Nephron (organoid): ENCODE measurements at regions not wholly inside any gene's neighbourhood (a gene's known extent, or its start where the extent isn't known, plus 50 kb on each side); places are given as distances from the start of the nearest gene placed in this dataset.

Experiments used
- H3K27ac Mint-ChIP-seq, 3 experiments: 2 replicates each; pipeline ENCODE4 v1.8.0; 2020; ENCODE audit warnings: mixed read lengths in 3 of 3, mild to moderate bottlenecking in 2 of 3, moderate library complexity in 1 of 3
- H3K27me3 Mint-ChIP-seq: 2 replicates; pipeline ENCODE4 v1.8.0; 2021; ENCODE audit warnings: low read depth, mild to moderate bottlenecking, moderate library complexity, mixed read lengths
- H3K36me3 Mint-ChIP-seq: 2 replicates; pipeline ENCODE4 v1.8.0; 2020; ENCODE audit warnings: low read depth, mixed read lengths
- H3K4me1 Mint-ChIP-seq: 2 replicates; pipeline ENCODE4 v1.8.0; 2020; ENCODE audit warnings: mixed read lengths
- H3K4me3 Mint-ChIP-seq, 3 experiments: 2 replicates each; pipeline ENCODE4 v1.8.0; 2020; ENCODE audit warnings: mild to moderate bottlenecking in 3 of 3, mixed read lengths in 3 of 3, moderate library complexity in 2 of 3
- H3K9me3 Mint-ChIP-seq: 2 replicates; pipeline ENCODE4 v1.8.0; 2020; ENCODE audit warnings: mixed read lengths
- TF ChIP-seq, protein P1 (sequence below), 3 experiments: fragments of 200-600 bp; sonication (generic); IDR thresholded peaks; one replicate each; pipeline ENCODE4 v1.5.0; 2021; ENCODE audit warnings: antibody characterized with exemption in 3 of 3; ENCODE audit not compliant: unreplicated experiment in 3 of 3

- Mint-ChIP-seq H3K27me3 (no peaks in the 10 kb centered on the region), H3K36me3 (no peaks in the 10 kb centered on the region), H3K9me3 (peaks cover 5% of the 10 kb centered on the region), H3K4me1 (peaks cover 11% of the 10 kb centered on the region), H3K4me3 (no peak overlapping the region), H3K27ac (peak overlapping the region in 1 of 3 experiments; percentile 53)
- TF ChIP-seq, protein P1, sequence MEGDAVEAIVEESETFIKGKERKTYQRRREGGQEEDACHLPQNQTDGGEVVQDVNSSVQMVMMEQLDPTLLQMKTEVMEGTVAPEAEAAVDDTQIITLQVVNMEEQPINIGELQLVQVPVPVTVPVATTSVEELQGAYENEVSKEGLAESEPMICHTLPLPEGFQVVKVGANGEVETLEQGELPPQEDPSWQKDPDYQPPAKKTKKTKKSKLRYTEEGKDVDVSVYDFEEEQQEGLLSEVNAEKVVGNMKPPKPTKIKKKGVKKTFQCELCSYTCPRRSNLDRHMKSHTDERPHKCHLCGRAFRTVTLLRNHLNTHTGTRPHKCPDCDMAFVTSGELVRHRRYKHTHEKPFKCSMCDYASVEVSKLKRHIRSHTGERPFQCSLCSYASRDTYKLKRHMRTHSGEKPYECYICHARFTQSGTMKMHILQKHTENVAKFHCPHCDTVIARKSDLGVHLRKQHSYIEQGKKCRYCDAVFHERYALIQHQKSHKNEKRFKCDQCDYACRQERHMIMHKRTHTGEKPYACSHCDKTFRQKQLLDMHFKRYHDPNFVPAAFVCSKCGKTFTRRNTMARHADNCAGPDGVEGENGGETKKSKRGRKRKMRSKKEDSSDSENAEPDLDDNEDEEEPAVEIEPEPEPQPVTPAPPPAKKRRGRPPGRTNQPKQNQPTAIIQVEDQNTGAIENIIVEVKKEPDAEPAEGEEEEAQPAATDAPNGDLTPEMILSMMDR (IDR thresholded peaks at IDR 0.05; ENCODE audit: unreplicated experiment in 3 of 3): no peak
Observed at GRCh38 chr11:95586155-95586554, 203.4 kb downstream of the FAM76B start.

DNA sequence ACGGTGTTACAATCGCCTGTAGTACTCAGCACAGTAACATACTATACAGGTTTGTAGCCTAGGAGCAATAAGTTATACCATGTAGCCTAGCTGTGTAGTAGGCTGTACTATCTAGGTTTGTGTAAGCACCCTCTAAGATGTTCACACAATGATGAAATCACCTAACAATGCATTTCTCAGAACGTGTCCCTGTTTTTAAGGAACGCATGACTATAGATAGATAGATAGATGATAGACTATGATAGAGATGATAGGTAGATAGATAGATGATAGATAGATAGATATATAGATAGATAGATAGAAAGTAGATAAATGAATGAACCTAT lies 203.9 kb downstream of the FAM76B start:
- TF ChIP-seq, protein P1 (IDR thresholded peaks at IDR 0.05; ENCODE audit: unreplicated experiment in 3 of 3): no peak
- Mint-ChIP-seq H3K9me3 (peaks cover 9% of the 10 kb centered on the region), H3K27me3 (no peaks in the 10 kb centered on the region), H3K36me3 (no peaks in the 10 kb centered on the region), H3K27ac (peak overlapping the region in 1 of 3 experiments; percentile 53), H3K4me1 (peaks cover 7% of the 10 kb centered on the region), H3K4me3 (no peak overlapping the region)

GRCh38 chr11:95585069-95585751 lies 204.4 kb downstream of the FAM76B start:
- Mint-ChIP-seq H3K4me3 (no peak overlapping the region), H3K27me3 (no peaks in the 10 kb centered on the region), H3K9me3 (peaks cover 12% of the 10 kb centered on the region), H3K36me3 (no peaks in the 10 kb centered on the region), H3K27ac (no peak overlapping the region), H3K4me1 (peaks cover 5% of the 10 kb centered on the region)
- TF ChIP-seq, protein P1 (IDR thresholded peaks at IDR 0.05; ENCODE audit: unreplicated experiment in 3 of 3): no peak

DNA sequence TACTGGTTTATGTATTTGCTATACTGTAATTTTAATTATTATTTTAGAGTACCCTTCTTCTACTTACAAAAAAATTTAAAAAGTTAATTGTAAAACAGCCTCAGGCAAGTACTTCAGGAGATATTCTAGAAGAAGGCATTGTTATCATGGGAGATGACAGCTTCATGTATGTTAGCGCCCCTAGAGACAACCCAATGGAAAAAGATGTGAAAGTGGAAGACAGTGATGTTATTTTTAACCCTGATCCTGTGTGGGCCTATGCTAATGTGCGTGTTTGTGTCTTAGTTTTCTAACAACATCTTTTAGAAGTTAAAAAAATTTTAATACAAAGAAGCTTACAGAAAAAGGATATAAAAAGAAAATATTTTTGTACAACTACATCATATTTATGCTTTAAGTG lies 205.0 kb downstream of the FAM76B start:
- Mint-ChIP-seq H3K27ac (no peak overlapping the region), H3K4me1 (no peaks in the 10 kb centered on the region), H3K27me3 (no peaks in the 10 kb centered on the region), H3K4me3 (no peak overlapping the region), H3K9me3 (peaks cover 13% of the 10 kb centered on the region), H3K36me3 (peaks cover 2% of the 10 kb centered on the region)
- TF ChIP-seq, protein P1 (IDR thresholded peaks at IDR 0.05; ENCODE audit: unreplicated experiment in 3 of 3): no peak

DNA sequence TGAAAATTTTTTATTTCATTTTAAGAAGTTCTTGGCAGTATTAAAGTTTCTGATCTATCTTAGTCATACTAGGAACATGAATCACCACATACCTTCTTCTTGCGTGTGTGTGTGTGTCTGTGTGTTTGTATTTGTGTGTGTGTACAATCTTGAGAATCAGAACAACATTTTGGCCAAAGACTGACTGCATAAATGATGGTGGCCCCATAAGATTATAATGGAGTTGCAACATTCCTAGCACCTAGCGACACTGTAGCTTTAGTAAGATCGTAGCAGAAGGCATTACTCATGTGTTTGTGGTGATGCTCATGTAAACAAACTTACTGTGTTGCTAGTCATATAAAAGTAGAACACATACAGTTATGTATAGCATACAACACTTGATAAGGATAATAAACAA lies 205.4 kb downstream of the FAM76B start:
- Mint-ChIP-seq H3K27me3 (no peaks in the 10 kb centered on the region), H3K9me3 (peaks cover 15% of the 10 kb centered on the region), H3K27ac (no peak overlapping the region), H3K4me3 (no peak overlapping the region), H3K4me1 (no peaks in the 10 kb centered on the region), H3K36me3 (peaks cover 5% of the 10 kb centered on the region)
- TF ChIP-seq, protein P1 (IDR thresholded peaks at IDR 0.05; ENCODE audit: unreplicated experiment in 3 of 3): no peak
